ENCODE measurements at regions not wholly inside any gene's neighbourhood (a gene's known extent, or its start where the extent isn't known, plus 50 kb on each side); places are given as distances from the start of the nearest gene placed in this dataset.
"Not testable (repeated sequence)": the region's sequence is repeated elsewhere in the genome, so short reads cannot be mapped to it uniquely, and the experiment has no call there.

- Histone ChIP-seq H4K20me1 (ENCODE audit: low read length) (no peaks in the 10 kb centered on the region), H2AFZ (ENCODE audit: low read length) (no peak overlapping the region), H3K36me3 (ENCODE audit: low read depth, low read length) (no peaks in the 10 kb centered on the region), H3K27me3 (ENCODE audit: low read length) (no peaks in the 10 kb centered on the region), H3K4me2 (ENCODE audit: low read length) (no peak overlapping the region), H3K4me3 (ENCODE audit: low read length) (no peak overlapping the region), H3K9ac (ENCODE audit: low read length) (no peak overlapping the region), H3F3A (ENCODE audit: low read length, unreplicated experiment) (no peaks in the 10 kb centered on the region), H3K4me1 (ENCODE audit: insufficient read depth, low read length) (peaks cover 7% of the 10 kb centered on the region; the same call in 1 of the 2 replicates), H3K27ac (ENCODE audit: low read length) (no peak overlapping the region), H3K79me2 (ENCODE audit: low read length) (no peaks in the 10 kb centered on the region), H3K9me2 (replicated peaks; ENCODE audit: low read length) (no peaks in the 10 kb centered on the region), H3K9me3 (ENCODE audit: low read length) (peaks cover 4% of the 10 kb centered on the region; the same call in 1 of the 2 replicates)
- ChIA-PET CTCF (interaction anchor here (2.4 kb wide), 1 partner anchor 35 kb away, joined by 12 read pairs; no protein-coding TSS in a partner anchor), POLR2A (ENCODE audit: unreplicated experiment) (interaction anchor here (0.6 kb wide), 1 partner anchor 853 kb away, joined by 3 read pairs; no protein-coding TSS in a partner anchor)
- no peak for TF ChIP-seq EZH2phosphoT487 (IDR thresholded peaks at IDR 0.05; ENCODE audit: borderline replicate concordance, low read length)
- ATAC-seq (no peak), DNase-seq (no peak)
- intact Hi-C loops (cut with micrococcal nuclease) = loop anchor here (2.0 kb wide), 1 partner anchor 39 kb away; no protein-coding TSS in a partner anchor
- no TSS peak for BruUV-seq (replicated peaks)
These were observed 93.6 kb upstream of the PCED1B start for GRCh38 chr12:46985816-46986215.

- POLR2A ChIA-PET (ENCODE audit: unreplicated experiment); CTCF ChIA-PET; ATAC-seq: not testable (repeated sequence)
These were observed 91.3 kb upstream of the PCED1B start for GRCh38 chr12:46988122-46988521.

GRCh38 chr12:46990211-46990610, 89.2 kb upstream of the PCED1B start:
- intact Hi-C loops (cut with micrococcal nuclease) = no loop called here
- no peaks in the 10 kb centered on the region for H3K36me3 ChIP-seq (ENCODE audit: low read depth, low read length)
- no peaks in the 10 kb centered on the region for H3K27me3 ChIP-seq (ENCODE audit: low read length)
- no peak overlapping the region for H3K9ac ChIP-seq (ENCODE audit: low read length)
- BruUV-seq (replicated peaks) = no TSS peak
- no peaks in the 10 kb centered on the region for H3K4me1 ChIP-seq (ENCODE audit: insufficient read depth, low read length)
- H3K4me2 ChIP-seq (ENCODE audit: low read length) = no peak overlapping the region
- no peaks in the 10 kb centered on the region for H3K9me2 ChIP-seq (replicated peaks; ENCODE audit: low read length)
- H3K4me3 ChIP-seq (ENCODE audit: low read length) = no peak overlapping the region
- H3F3A ChIP-seq (ENCODE audit: low read length, unreplicated experiment) = no peaks in the 10 kb centered on the region
- DNase-seq (no peak), ATAC-seq (no peak)
- no peak for TF ChIP-seq EZH2phosphoT487 (IDR thresholded peaks at IDR 0.05; ENCODE audit: borderline replicate concordance, low read length)
- no peak for TF ChIP-seq EZH2 (IDR thresholded peaks at IDR 0.05; ENCODE audit: low read length, unreplicated experiment)
- no peak for TF ChIP-seq CTCF (conservative IDR thresholded peaks at IDR 0.05; ENCODE audit: low read depth, low read length)
- no peak overlapping the region for H2AFZ ChIP-seq (ENCODE audit: low read length)
- no peak overlapping the region for H3K27ac ChIP-seq (ENCODE audit: low read length)
- no peaks in the 10 kb centered on the region for H4K20me1 ChIP-seq (ENCODE audit: low read length)
- H3K79me2 ChIP-seq (ENCODE audit: low read length) = no peaks in the 10 kb centered on the region
- ChIA-PET CTCF (interaction anchor here (0.6 kb wide), 1 partner anchor 31 kb away, joined by 3 read pairs; no protein-coding TSS in a partner anchor), POLR2A (ENCODE audit: unreplicated experiment) (no interaction called here)
- peaks cover 4% of the 10 kb centered on the region; the same call in 1 of the 2 replicates for H3K9me3 ChIP-seq (ENCODE audit: low read length)

More at GRCh38 chr12:46988122-46988521, 91.3 kb upstream of the PCED1B start:
- H3K79me2 ChIP-seq (ENCODE audit: low read length); H3K27me3 ChIP-seq (ENCODE audit: low read length); H3K36me3 ChIP-seq (ENCODE audit: low read depth, low read length); H3K9me3 ChIP-seq (ENCODE audit: low read length); H2AFZ ChIP-seq (ENCODE audit: low read length); H3K4me2 ChIP-seq (ENCODE audit: low read length); intact Hi-C loops (cut with micrococcal nuclease); H3K4me3 ChIP-seq (ENCODE audit: low read length); DNase-seq; H3K27ac ChIP-seq (ENCODE audit: low read length); H4K20me1 ChIP-seq (ENCODE audit: low read length); H3F3A ChIP-seq (ENCODE audit: low read length, unreplicated experiment); H3K4me1 ChIP-seq (ENCODE audit: insufficient read depth, low read length); BruUV-seq (replicated peaks); H3K9ac ChIP-seq (ENCODE audit: low read length); H3K9me2 ChIP-seq (replicated peaks; ENCODE audit: low read length): not testable (repeated sequence)

GRCh38 chr12:46992051-46992450, 87.4 kb upstream of the PCED1B start:
- ATAC-seq; DNase-seq; CTCF ChIA-PET; H3K4me2 ChIP-seq (ENCODE audit: low read length); BruUV-seq (replicated peaks); H3K9ac ChIP-seq (ENCODE audit: low read length); H3K79me2 ChIP-seq (ENCODE audit: low read length); POLR2A ChIA-PET (ENCODE audit: unreplicated experiment); H3K9me3 ChIP-seq (ENCODE audit: low read length); H3K9me2 ChIP-seq (replicated peaks; ENCODE audit: low read length); H3K4me3 ChIP-seq (ENCODE audit: low read length); H3F3A ChIP-seq (ENCODE audit: low read length, unreplicated experiment); H3K27ac ChIP-seq (ENCODE audit: low read length); H4K20me1 ChIP-seq (ENCODE audit: low read length); H3K27me3 ChIP-seq (ENCODE audit: low read length); H2AFZ ChIP-seq (ENCODE audit: low read length); intact Hi-C loops (cut with micrococcal nuclease); H3K4me1 ChIP-seq (ENCODE audit: insufficient read depth, low read length); H3K36me3 ChIP-seq (ENCODE audit: low read depth, low read length): not testable (repeated sequence)

Data from PC-3 (cell line).